ENCODE measurements at regions not wholly inside any gene's neighbourhood (a gene's known extent, or its start where the extent isn't known, plus 50 kb on each side); places are given as distances from the start of the nearest gene placed in this dataset.

- Histone ChIP-seq H4K20me1 (ENCODE audit: insufficient read depth, low read length) (no peaks in the 10 kb centered on the region), H3K79me2 (ENCODE audit: low read length) (no peaks in the 10 kb centered on the region), H3K27me3 (ENCODE audit: low read depth, low read length) (no peaks in the 10 kb centered on the region), H3K4me3 (ENCODE audit: low read length) (no peak overlapping the region), H3K9me3 (ENCODE audit: insufficient read depth, low read length) (no peaks in the 10 kb centered on the region), H3K4me1 (ENCODE audit: low read length) (no peaks in the 10 kb centered on the region), H3K36me3 (replicated peaks; ENCODE audit: low read depth, low read length) (no peaks in the 10 kb centered on the region), H3K9ac (ENCODE audit: low read length) (no peak overlapping the region), H3K27ac (ENCODE audit: low read length) (no peak overlapping the region), H3K4me2 (ENCODE audit: low read length) (no peak overlapping the region), H2AFZ (ENCODE audit: low read depth, low read length) (no peak overlapping the region)
- TF ChIP-seq CTCF (IDR thresholded peaks at IDR 0.05; ENCODE audit: low read depth, low read length) (no peak), EZH2phosphoT487 (IDR thresholded peaks at IDR 0.05; ENCODE audit: low read depth) (no peak)
Measured at GRCh38 chr3:117537949-117538348, 828.4 kb downstream of the TUSC7 start.

GRCh38 chr3:117539729-117540128 lies 830.1 kb downstream of the TUSC7 start:
- Histone ChIP-seq H3K79me2 (ENCODE audit: low read length) (no peaks in the 10 kb centered on the region), H3K9me3 (ENCODE audit: insufficient read depth, low read length) (no peaks in the 10 kb centered on the region), H3K27me3 (ENCODE audit: low read depth, low read length) (no peaks in the 10 kb centered on the region), H3K36me3 (replicated peaks; ENCODE audit: low read depth, low read length) (no peaks in the 10 kb centered on the region), H2AFZ (ENCODE audit: low read depth, low read length) (no peak overlapping the region), H3K4me3 (ENCODE audit: low read length) (no peak overlapping the region), H4K20me1 (ENCODE audit: insufficient read depth, low read length) (no peaks in the 10 kb centered on the region), H3K4me2 (ENCODE audit: low read length) (no peak overlapping the region), H3K27ac (ENCODE audit: low read length) (no peak overlapping the region), H3K9ac (ENCODE audit: low read length) (no peak overlapping the region), H3K4me1 (ENCODE audit: low read length) (no peaks in the 10 kb centered on the region)
- TF ChIP-seq CTCF (IDR thresholded peaks at IDR 0.05; ENCODE audit: low read depth, low read length) (no peak), EZH2phosphoT487 (IDR thresholded peaks at IDR 0.05; ENCODE audit: low read depth) (no peak)

- no peak overlapping the region for H3K4me2 ChIP-seq (ENCODE audit: low read length)
- H3K4me3 ChIP-seq (ENCODE audit: low read length): no peak overlapping the region
- H3K27me3 ChIP-seq (ENCODE audit: low read depth, low read length): no peaks in the 10 kb centered on the region
- H3K79me2 ChIP-seq (ENCODE audit: low read length): no peaks in the 10 kb centered on the region
- no peaks in the 10 kb centered on the region for H3K36me3 ChIP-seq (replicated peaks; ENCODE audit: low read depth, low read length)
- TF ChIP-seq EZH2phosphoT487 (IDR thresholded peaks at IDR 0.05; ENCODE audit: low read depth): no peak
- no peak for TF ChIP-seq CTCF (IDR thresholded peaks at IDR 0.05; ENCODE audit: low read depth, low read length)
- H3K27ac ChIP-seq (ENCODE audit: low read length): no peak overlapping the region
- no peaks in the 10 kb centered on the region for H3K4me1 ChIP-seq (ENCODE audit: low read length)
- no peak overlapping the region for H3K9ac ChIP-seq (ENCODE audit: low read length)
- no peaks in the 10 kb centered on the region for H4K20me1 ChIP-seq (ENCODE audit: insufficient read depth, low read length)
- no peak overlapping the region for H2AFZ ChIP-seq (ENCODE audit: low read depth, low read length)
- no peaks in the 10 kb centered on the region for H3K9me3 ChIP-seq (ENCODE audit: insufficient read depth, low read length)
Measured at GRCh38 chr3:117540597-117540996, 831.0 kb downstream of the TUSC7 start.

GRCh38 chr3:117541721-117542120 lies 832.1 kb downstream of the TUSC7 start:
- H3K27ac ChIP-seq (ENCODE audit: low read length): no peak overlapping the region
- H3K79me2 ChIP-seq (ENCODE audit: low read length): no peaks in the 10 kb centered on the region
- no peaks in the 10 kb centered on the region for H3K27me3 ChIP-seq (ENCODE audit: low read depth, low read length)
- H3K9ac ChIP-seq (ENCODE audit: low read length): no peak overlapping the region
- H4K20me1 ChIP-seq (ENCODE audit: insufficient read depth, low read length): no peaks in the 10 kb centered on the region
- H2AFZ ChIP-seq (ENCODE audit: low read depth, low read length): no peak overlapping the region
- TF ChIP-seq CTCF (IDR thresholded peaks at IDR 0.05; ENCODE audit: low read depth, low read length) (no peak), EZH2phosphoT487 (IDR thresholded peaks at IDR 0.05; ENCODE audit: low read depth) (no peak)
- no peak overlapping the region for H3K4me3 ChIP-seq (ENCODE audit: low read length)
- no peak overlapping the region for H3K4me2 ChIP-seq (ENCODE audit: low read length)
- no peaks in the 10 kb centered on the region for H3K4me1 ChIP-seq (ENCODE audit: low read length)
- no peaks in the 10 kb centered on the region for H3K36me3 ChIP-seq (replicated peaks; ENCODE audit: low read depth, low read length)
- no peaks in the 10 kb centered on the region for H3K9me3 ChIP-seq (ENCODE audit: insufficient read depth, low read length)

Measured in OCI-LY3 (cell line).